ENCODE measurements at regions not wholly inside any gene's neighbourhood (a gene's known extent, or its start where the extent isn't known, plus 50 kb on each side); places are given as distances from the start of the nearest gene placed in this dataset.

- DNase-seq, result no peak
These were observed 317.5 kb upstream of the RTL1 start for GRCh38 chr14:101220921-101221510.

- DNase-seq, result no peak
These were observed 318.1 kb upstream of the RTL1 start for GRCh38 chr14:101221549-101222160.

- DNase-seq, result no peak
These were observed 319.0 kb upstream of the RTL1 start for GRCh38 chr14:101222362-101223070.

DNA sequence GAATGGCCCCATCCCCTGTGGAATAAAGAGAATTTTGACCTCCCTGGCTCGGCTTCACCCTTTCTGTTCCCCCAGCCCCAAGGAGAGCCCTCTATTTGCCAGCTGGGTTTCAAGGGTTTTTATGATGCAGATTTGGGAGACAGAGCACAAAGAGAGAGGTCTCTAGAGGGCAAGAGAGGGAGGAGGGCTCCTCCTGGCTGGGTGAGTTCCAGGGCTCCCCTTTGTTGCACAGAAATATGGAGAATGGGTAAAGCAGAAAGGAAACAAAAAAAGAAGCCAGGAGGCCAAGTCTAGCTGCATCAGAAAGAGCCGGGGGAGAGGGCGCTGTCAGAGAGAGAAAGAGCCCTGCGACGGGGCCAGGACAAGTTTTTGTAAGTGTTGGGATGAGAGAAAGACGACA, 319.6 kb upstream of the RTL1 start:
- DNase-seq, result no peak

GRCh38 chr14:101223561-101224162, 320.1 kb upstream of the RTL1 start:
- DNase-seq, result no peak

DNA sequence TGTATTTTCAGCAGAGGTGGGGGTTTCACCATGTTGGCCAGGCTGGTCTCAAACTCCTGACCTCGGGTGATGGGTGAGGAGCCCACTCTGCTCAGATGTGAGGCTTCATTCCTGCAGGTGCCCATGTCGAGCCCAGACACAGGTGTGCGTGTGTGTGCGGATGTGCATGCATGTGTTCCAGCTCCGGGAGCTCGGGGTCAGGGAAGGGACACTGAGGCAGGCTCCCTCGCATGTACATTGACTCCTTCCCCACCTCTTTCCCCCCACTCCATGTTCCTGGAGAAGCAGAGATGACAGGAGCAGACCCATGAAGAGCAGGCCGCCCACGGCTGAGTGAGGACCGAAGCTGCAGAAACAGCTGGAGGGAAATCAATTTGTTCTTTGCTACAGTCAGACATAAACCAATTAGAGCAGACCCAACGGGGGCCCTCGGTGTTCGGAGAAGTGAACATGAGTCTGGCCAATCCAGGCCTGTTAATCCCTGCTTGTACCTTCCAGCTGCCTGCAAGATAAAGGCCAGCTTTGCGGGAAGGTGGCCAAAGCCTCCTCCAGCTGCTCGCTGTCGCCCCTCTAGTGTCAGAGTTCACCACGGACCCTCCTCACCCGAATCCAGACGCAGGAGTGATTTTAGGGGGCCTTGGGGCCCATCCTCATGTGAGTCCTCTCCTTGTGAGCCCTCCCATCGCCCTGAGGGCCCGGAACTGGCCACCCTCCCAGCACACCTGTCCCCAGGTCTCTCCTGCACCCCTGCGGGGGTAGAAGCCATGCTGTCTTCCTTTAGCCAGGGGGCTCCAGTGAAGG, 321.0 kb upstream of the RTL1 start:
- no peak for DNase-seq

DNA sequence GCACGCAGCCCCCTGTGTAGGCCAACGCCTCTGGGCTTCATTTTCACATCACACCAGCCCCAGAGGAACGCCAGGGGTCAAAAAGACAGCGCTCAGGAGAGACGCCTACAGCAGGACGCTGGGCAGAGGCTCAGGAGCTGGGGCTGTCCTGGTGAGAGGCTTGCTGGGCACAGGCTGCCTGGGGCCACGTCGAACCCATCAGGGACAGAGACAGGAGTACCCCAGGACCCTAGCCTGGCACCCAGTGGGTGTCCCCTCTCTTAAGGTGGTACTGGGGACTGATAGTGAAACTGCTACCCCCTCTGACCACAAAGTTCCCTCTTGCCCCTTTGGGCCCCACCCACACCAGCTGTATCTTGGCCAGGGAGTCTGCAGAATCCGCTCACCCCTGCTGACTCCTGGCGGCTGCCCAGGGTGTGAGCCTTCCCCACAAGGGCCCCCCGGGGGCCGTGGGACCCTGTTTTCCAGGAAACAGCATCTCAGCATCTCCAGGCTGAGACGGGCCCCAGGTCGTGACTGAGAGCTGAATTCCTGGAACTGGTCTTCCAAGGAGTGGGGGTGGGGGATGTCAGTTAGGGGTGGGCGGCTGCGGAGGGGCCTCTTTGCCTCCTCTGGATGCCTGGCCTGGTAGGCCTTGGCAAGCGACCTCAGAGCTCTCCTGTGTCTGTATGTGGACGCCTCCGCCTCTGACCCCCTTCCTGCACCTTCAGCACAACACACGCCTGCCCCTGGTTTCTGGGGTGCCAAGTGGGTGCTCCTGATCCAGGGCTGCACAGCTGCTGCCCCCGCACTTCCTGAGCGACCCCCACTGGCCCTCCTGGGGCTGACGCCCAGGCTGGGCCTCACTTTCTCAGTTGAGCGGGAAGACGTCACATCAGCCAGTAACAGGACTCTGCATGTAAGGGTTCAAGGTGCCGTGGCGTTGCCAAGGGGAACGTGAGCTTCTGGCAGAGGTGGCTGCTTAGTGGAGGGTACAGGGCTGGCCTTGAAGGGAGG, 321.9 kb upstream of the RTL1 start:
- DNase-seq, result no peak

DNA sequence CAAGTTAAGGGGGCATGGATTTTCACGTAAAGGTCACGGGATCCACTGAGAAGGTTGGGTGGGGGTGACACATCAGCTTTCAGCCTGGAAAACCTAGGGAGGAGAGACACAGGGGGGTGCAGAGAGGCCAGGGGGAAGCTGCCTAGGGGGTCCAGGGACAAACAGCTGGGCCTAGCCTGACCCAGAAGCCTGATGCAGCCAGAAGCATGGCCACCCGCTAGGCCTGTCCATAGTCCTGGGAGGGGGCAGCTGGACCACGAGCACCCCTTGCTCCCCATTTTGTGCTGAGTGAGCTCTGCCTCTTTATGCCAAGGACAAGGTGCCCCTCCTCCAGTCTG, 322.7 kb upstream of the RTL1 start:
- no peak for DNase-seq

DNA sequence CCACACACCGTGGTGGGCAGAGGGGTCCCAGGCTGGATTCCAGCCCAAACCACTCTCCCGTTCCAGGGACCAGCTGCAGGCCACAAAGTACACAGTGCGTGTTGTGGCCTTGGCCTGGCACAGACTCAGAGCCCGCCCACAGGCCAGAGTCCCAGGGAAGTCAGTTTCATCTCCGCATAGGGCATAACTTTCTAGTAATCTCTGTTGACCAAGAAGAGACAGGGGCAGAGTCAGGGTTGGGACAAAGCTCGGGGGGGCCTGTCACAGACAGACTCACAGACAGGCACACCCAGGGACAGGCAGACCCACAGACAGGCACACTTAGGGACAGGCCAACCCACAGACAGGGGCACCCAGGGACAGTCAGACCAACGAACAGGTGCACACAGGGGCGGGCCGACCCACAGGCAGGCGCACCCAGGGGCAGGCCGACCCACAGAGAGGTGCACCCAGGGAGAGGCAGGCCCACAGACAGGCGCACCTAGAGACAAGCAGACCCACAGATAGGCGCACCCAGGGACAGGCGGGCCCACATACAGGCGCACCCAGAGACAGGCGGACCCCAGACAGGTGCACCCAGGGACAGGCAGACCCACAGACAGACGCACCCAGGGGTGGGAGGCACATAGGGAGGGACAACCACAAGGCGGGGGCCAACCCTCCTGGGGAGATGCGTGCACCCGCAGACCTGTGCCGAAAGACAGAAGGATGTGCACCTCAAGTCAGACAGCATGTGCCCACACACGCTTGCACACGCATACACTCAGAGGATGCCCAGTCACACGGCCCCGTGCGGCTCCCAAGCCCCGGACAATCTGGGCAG, 323.3 kb upstream of the RTL1 start:
- no peak for DNase-seq

- DNase-seq, result no peak
These were observed 324.4 kb upstream of the RTL1 start for GRCh38 chr14:101227611-101228594.

DNA sequence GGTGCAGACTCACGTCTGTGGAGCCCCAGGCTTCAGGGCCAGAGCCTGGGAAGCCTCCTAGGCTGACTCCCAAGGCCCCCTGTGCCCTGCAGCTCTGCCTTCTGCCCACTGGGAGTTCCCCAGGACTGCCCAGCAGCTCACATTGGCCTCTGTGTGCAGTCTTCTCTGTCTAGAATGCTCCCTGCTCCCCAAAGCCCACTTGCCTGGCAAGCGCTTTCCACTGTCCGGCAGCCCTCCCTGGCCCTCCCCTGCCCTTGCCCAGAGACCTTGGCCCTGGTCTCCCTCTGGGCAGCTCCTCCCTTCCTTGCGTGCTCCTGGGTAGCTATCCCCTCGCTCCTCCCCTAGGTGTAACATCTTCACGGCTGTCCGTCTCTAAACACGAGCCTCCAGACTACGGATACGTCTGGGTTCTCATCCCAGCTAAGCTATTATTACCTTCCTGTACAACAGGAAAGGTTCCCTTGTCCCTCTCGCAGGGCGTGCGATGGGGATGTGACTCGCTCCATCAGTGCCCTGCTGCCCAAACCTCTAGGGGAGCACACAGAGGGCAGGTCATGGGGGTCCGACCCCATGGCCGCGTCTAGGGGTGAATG, 325.5 kb upstream of the RTL1 start:
- DNase-seq, result no peak

DNA sequence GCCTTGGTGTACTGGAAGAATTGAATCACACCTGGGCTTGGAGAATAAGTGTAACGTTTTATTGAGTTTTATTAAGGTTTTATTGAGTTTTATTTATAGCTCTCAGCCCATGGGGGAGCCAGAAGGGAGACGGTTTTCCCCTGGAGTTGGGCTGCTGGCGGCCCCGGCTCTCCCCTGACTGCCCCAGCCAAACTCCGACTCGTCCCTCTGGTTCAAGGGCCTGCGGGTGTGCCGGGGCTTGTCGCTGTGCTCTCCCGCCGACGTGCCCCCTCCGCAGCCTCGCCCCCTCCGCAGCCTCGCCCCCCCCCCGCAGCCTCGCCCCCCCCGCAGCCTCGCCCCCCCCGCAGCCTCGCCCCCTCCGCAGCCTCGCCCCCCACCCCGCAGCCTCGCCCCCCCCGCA, 326.1 kb upstream of the RTL1 start:
- no peak for DNase-seq

DNA sequence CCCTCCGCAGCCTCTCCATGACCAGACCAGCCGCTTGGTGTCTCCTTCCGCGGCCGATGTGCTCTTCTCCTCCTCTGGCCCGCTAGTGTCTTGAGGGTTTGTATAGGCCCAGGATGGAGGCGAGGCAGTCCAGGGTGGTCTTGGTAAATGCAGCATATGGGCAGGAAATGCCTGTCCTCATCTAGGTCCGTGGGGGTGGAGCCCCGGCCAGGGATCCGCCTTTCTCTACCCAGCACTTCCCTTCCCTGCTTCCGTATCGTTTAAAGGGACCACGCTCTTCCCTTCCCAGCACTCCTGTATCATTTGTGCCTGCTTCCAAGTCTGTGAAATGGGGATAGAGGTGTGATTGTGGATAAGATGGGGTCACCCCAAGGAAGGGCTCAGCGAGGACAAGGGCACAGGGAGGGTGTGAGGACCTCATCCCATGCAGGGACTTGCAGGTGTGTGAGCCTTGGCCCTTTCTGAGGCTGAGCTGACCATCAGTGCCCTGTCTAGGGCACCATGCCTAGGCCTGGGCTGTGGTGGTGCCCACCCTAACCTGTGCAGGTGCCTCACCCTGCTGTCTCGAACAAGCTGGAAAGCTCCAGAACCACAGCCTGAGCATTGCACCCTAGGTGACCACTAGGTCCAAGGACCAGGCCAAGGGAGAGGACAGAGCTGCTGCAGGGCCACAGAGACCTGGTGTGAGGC, 326.8 kb upstream of the RTL1 start:
- no peak for DNase-seq

- no peak for DNase-seq
These were observed 327.5 kb upstream of the RTL1 start for GRCh38 chr14:101230851-101231550.

DNA sequence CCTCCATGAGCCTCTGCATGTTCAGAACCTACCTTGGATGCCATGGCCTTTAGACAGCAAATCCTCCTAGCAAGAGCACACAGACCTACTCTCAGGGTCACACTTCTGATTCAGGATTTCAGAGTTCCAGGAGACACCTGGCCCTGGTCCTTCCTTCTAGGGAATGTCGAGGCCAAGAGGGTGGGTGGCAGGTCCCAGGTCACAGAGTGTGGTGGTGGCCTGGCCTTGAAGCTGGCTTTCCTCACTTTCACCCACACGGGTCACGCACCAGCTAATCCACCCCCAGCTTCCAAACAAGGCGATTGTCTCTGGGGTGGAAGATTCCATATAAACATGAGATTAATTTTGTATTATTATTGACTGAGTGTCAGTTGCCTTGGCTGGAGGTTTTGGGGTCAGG, 328.3 kb upstream of the RTL1 start:
- no peak for DNase-seq

- DNase-seq, result no peak
These were observed 328.8 kb upstream of the DIO3 start for GRCh38 chr14:101232340-101233020.

DNA sequence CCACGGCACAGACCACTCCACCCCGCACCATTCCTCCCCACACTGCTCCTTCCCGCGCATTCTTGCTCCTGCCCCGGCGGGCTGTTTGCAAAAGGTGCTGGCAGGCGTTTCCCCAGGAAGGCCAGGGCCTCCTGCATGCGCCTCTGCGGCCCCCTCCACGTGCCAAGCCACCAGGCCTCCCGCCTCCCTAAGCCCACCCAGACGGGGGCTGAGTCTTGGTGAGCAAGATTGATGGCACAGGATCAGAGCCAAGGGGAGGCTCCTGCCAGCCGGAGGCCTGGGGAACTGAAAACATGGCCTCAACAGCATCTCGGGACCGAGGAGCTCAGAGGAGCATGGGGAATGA, 328.3 kb upstream of the DIO3 start:
- DNase-seq, result no peak

GRCh38 chr14:101233391-101233790, 327.9 kb upstream of the DIO3 start:
- no peak for DNase-seq

All from activated CD4-positive, alpha-beta T cell treated with anti-CD3 and anti-CD28 coated beads, Interleukin-2, amount 50 U/mL, for 48 hours (primary cell).